ENCODE measurements at regions not wholly inside any gene's neighbourhood (a gene's known extent, or its start where the extent isn't known, plus 50 kb on each side); places are given as distances from the start of the nearest gene placed in this dataset.

GRCh38 chr17:77032929-77033328 lies 107.8 kb upstream of the SEC14L1 start:
- in situ Hi-C loops (cut with MboI; ENCODE audit: low sequenced_read_pairs) = no loop called here
- Histone ChIP-seq H3K27me3 (ENCODE audit: control insufficient read depth, insufficient read depth, low read length) (peaks cover 41% of the 10 kb centered on the region), H2BK20ac (ENCODE audit: low read depth, low read length) (no peak overlapping the region), H2BK15ac (ENCODE audit: low read depth, low read length) (no peak overlapping the region), H2BK5ac (ENCODE audit: low read depth, low read length, poor library complexity, severe bottlenecking) (no peak overlapping the region), H3K18ac (ENCODE audit: low read depth, low read length) (no peak overlapping the region), H3K14ac (replicated peaks; ENCODE audit: low read depth, low read length) (no peak overlapping the region), H3K27ac (ENCODE audit: insufficient read depth, low read length) (no peak overlapping the region), H4K91ac (ENCODE audit: insufficient read depth, low read depth, low read length) (no peak overlapping the region), H3K9ac (ENCODE audit: low read depth, low read length) (no peak overlapping the region), H2AK9ac (replicated peaks; ENCODE audit: low read depth, low read length, poor library complexity) (no peak overlapping the region), H3K56ac (ENCODE audit: extremely low read depth, insufficient read depth, low read length) (no peak overlapping the region), H3K9me1 (ENCODE audit: insufficient read depth, low read length) (no peaks in the 10 kb centered on the region), H4K5ac (ENCODE audit: low read depth, low read length) (no peak overlapping the region), H4K20me1 (ENCODE audit: insufficient read depth, low read length) (no peaks in the 10 kb centered on the region), H3K4me1 (ENCODE audit: control insufficient read depth, insufficient read depth, low read length) (no peaks in the 10 kb centered on the region), H2AFZ (replicated peaks; ENCODE audit: low read length, poor library complexity) (no peak overlapping the region), H3K4ac (ENCODE audit: low read depth, low read length) (no peak overlapping the region), H3K4me2 (ENCODE audit: low read depth, low read length) (no peak overlapping the region), H3K4me3 (ENCODE audit: insufficient read depth, low read depth, low read length) (no peak overlapping the region), H3K23ac (ENCODE audit: low read depth, low read length) (no peak overlapping the region), H4K8ac (ENCODE audit: low read depth in 2 of 2, low read length in 2 of 2) (no peak overlapping the region), H2BK120ac (ENCODE audit: low read depth, low read length) (no peak overlapping the region), H3K9me3 (ENCODE audit: control insufficient read depth, insufficient read depth, low read length) (peaks cover 8% of the 10 kb centered on the region), H3K79me1 (ENCODE audit: low read depth in 1 of 2, low read length in 2 of 2) (no peaks in the 10 kb centered on the region), H3K36me3 (ENCODE audit: control insufficient read depth, insufficient read depth, low read length) (no peaks in the 10 kb centered on the region), H2AK5ac (ENCODE audit: low read depth, low read length) (no peak overlapping the region)
- BruUV-seq (replicated peaks) = no TSS peak
- WGBS, 2 experiments (ENCODE audit: extremely low coverage in 2 of 2, insufficient read length in 1 of 2) = no CpG with 5 or more reads among the region's 4 CpGs
- CTCF ChIA-PET = no interaction called here
- POLR2A ChIA-PET (ENCODE audit: unreplicated experiment) = no interaction called here
- DNase-seq (no peak), ATAC-seq (ENCODE audit: low read depth) (no peak)
- TF ChIP-seq RFX5 (IDR thresholded peaks at IDR 0.05; ENCODE audit: low read depth, low read length) (no peak), SMC3 (IDR thresholded peaks at IDR 0.05; ENCODE audit: low read depth, low read length) (no peak), MXI1 (IDR thresholded peaks at IDR 0.05; ENCODE audit: borderline replicate concordance, low read depth, low read length) (no peak), RCOR1 (IDR thresholded peaks at IDR 0.05; ENCODE audit: insufficient replicate concordance, low read length) (no peak), BHLHE40 (IDR thresholded peaks at IDR 0.05; ENCODE audit: low read depth, low read length) (no peak), FOS (IDR thresholded peaks at IDR 0.05; ENCODE audit: low read depth, low read length) (no peak), POLR2A (IDR thresholded peaks at IDR 0.05; ENCODE audit: low read depth, low read length) (no peak), CHD1 (IDR thresholded peaks at IDR 0.05; ENCODE audit: low read depth, low read length) (no peak), MAZ (IDR thresholded peaks at IDR 0.05; ENCODE audit: borderline replicate concordance, low read depth, low read length) (no peak)
- TF ChIP-seq, protein P1, sequence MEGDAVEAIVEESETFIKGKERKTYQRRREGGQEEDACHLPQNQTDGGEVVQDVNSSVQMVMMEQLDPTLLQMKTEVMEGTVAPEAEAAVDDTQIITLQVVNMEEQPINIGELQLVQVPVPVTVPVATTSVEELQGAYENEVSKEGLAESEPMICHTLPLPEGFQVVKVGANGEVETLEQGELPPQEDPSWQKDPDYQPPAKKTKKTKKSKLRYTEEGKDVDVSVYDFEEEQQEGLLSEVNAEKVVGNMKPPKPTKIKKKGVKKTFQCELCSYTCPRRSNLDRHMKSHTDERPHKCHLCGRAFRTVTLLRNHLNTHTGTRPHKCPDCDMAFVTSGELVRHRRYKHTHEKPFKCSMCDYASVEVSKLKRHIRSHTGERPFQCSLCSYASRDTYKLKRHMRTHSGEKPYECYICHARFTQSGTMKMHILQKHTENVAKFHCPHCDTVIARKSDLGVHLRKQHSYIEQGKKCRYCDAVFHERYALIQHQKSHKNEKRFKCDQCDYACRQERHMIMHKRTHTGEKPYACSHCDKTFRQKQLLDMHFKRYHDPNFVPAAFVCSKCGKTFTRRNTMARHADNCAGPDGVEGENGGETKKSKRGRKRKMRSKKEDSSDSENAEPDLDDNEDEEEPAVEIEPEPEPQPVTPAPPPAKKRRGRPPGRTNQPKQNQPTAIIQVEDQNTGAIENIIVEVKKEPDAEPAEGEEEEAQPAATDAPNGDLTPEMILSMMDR (conservative IDR thresholded peaks at IDR 0.05; ENCODE audit: low read depth, low read length) = no peak
- TF ChIP-seq, protein P2, sequence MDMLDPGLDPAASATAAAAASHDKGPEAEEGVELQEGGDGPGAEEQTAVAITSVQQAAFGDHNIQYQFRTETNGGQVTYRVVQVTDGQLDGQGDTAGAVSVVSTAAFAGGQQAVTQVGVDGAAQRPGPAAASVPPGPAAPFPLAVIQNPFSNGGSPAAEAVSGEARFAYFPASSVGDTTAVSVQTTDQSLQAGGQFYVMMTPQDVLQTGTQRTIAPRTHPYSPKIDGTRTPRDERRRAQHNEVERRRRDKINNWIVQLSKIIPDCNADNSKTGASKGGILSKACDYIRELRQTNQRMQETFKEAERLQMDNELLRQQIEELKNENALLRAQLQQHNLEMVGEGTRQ (IDR thresholded peaks at IDR 0.05; ENCODE audit: low read depth, low read length) = no peak
- dilution Hi-C loops (cut with HindIII; ENCODE audit: low sequenced_read_pairs, unreplicated experiment) = no loop called here
- intact Hi-C loops (cut with micrococcal nuclease) = no loop called here

Measured in IMR-90 (cell line).